Type B pancreatic cell (in vitro differentiated cells): ENCODE measurements at regions not wholly inside any gene's neighbourhood (a gene's known extent, or its start where the extent isn't known, plus 50 kb on each side); places are given as distances from the start of the nearest gene placed in this dataset.

ENCODE experiments used
- DNase-seq: peaks from one replicate; pipeline ENCODE4 v3.0.0; 2021; ENCODE audit warnings: mixed read lengths; ENCODE audit not compliant: unreplicated experiment; ENCODE audit errors: extremely low spot score
- H3K27ac Mint-ChIP-seq: 2 replicates; pipeline ENCODE4 v1.8.0; 2021; ENCODE audit warnings: mild to moderate bottlenecking, mixed read lengths
- H3K27me3 Mint-ChIP-seq: 2 replicates; pipeline ENCODE4 v1.8.0; 2021; ENCODE audit warnings: mixed read lengths
- H3K36me3 Mint-ChIP-seq: 2 replicates; pipeline ENCODE4 v1.8.0; 2021; ENCODE audit warnings: mixed read lengths
- H3K4me1 Mint-ChIP-seq: one replicate; pipeline ENCODE4 v1.8.0; 2021; ENCODE audit warnings: mixed read lengths; ENCODE audit not compliant: unreplicated experiment
- H3K4me3 Mint-ChIP-seq: 2 replicates; pipeline ENCODE4 v1.8.0; 2021; ENCODE audit warnings: mild to moderate bottlenecking, mixed read lengths
- H3K9me3 Mint-ChIP-seq: 2 replicates; pipeline ENCODE4 v1.8.0; 2021; ENCODE audit warnings: mixed read lengths
- CTCF ChIP-seq: fragments of 200-600 bp; sonication (generic); conservative IDR thresholded peaks from 2 replicates; pipeline ENCODE4 v1.5.0; 2021; ENCODE audit warnings: antibody characterized with exemption, mild to moderate bottlenecking

- H3K4me1 Mint-ChIP-seq, result peaks cover 10% of the 10 kb centered on the region
- H3K4me3 Mint-ChIP-seq, result no peak overlapping the region
- TF ChIP-seq CTCF, result no peak
- H3K27me3 Mint-ChIP-seq, result no peaks in the 10 kb centered on the region
- no peaks in the 10 kb centered on the region for H3K36me3 Mint-ChIP-seq
- H3K27ac Mint-ChIP-seq, result no peak overlapping the region
- no peaks in the 10 kb centered on the region for H3K9me3 Mint-ChIP-seq
- no peak for DNase-seq
These were observed 100.9 kb upstream of the CELF4 start for GRCh38 chr18:37666451-37666850.

- Mint-ChIP-seq H3K27ac (no peak overlapping the region), H3K9me3 (no peaks in the 10 kb centered on the region), H3K27me3 (no peaks in the 10 kb centered on the region), H3K36me3 (no peaks in the 10 kb centered on the region), H3K4me1 (peaks cover 10% of the 10 kb centered on the region), H3K4me3 (no peak overlapping the region)
- no peak for TF ChIP-seq CTCF
- DNase-seq, result no peak
These were observed 99.7 kb upstream of the CELF4 start for GRCh38 chr18:37665346-37665745.

- no peaks in the 10 kb centered on the region for H3K36me3 Mint-ChIP-seq
These were observed 97.8 kb upstream of the CELF4 start for GRCh38 chr18:37663446-37663845.

GRCh38 chr18:37662546-37663339, 97.1 kb upstream of the CELF4 start:
- H3K27ac Mint-ChIP-seq, result no peak overlapping the region
- H3K4me1 Mint-ChIP-seq, result peaks cover 6% of the 10 kb centered on the region
- peaks cover 2% of the 10 kb centered on the region for H3K27me3 Mint-ChIP-seq

More at GRCh38 chr18:37663446-37663845, 97.8 kb upstream of the CELF4 start:
- Mint-ChIP-seq H3K9me3 (no peaks in the 10 kb centered on the region), H3K27me3 (peaks cover 2% of the 10 kb centered on the region), H3K27ac (no peak overlapping the region), H3K4me3 (no peak overlapping the region), H3K4me1 (peaks cover 6% of the 10 kb centered on the region)
- no peak for TF ChIP-seq CTCF
- DNase-seq, result no peak

GRCh38 chr18:37662099-37662498, 96.5 kb upstream of the CELF4 start:
- Mint-ChIP-seq H3K27me3 (peaks cover 2% of the 10 kb centered on the region), H3K27ac (no peak overlapping the region), H3K4me1 (peaks cover 6% of the 10 kb centered on the region), H3K4me3 (no peak overlapping the region), H3K36me3 (no peaks in the 10 kb centered on the region), H3K9me3 (no peaks in the 10 kb centered on the region)
- TF ChIP-seq CTCF, result no peak
- no peak for DNase-seq

More at GRCh38 chr18:37662546-37663339, 97.1 kb upstream of the CELF4 start:
- H3K4me3 Mint-ChIP-seq, result no peak overlapping the region
- no peaks in the 10 kb centered on the region for H3K36me3 Mint-ChIP-seq
- no peak for DNase-seq
- no peak for TF ChIP-seq CTCF
- H3K9me3 Mint-ChIP-seq, result no peaks in the 10 kb centered on the region
